Caco-2 (cell line): ENCODE measurements at regions not wholly inside any gene's neighbourhood (a gene's known extent, or its start where the extent isn't known, plus 50 kb on each side); places are given as distances from the start of the nearest gene placed in this dataset.

Experiments used
- BruUV-seq: library from RNA; stranded (reverse); fragments of 400-500 nt; replicated peaks from 2 replicates; lab custom pipeline; 2021; lab: Mats Ljungman, UMichigan
- CTCF ChIA-PET: fragments of 300-600 bp; sonication (Branson Sonifier 250); formaldehyde crosslinking; loops from one replicate; lab custom pipeline; 2022; ENCODE audit warnings: antibody characterized with exemption; lab: Charles Lee
- POLR2A ChIA-PET: fragments of 300-600 bp; sonication (Branson Sonifier 250); formaldehyde crosslinking; loops from one replicate; lab custom pipeline; 2022; ENCODE audit warnings: antibody characterized with exemption; lab: Charles Lee
- DNase-seq, 2 experiments: peaks; one replicate each; pipeline versions ENCODE4 v3.0.0 to v3.0.0-alpha.2; 2020 to 2022
- H3K27me3 ChIP-seq: replicated peaks from 2 replicates; pipeline ENCODE4 v1.6.0; 2011; ENCODE audit warnings: low read length; ENCODE audit not compliant: control insufficient read depth, insufficient read depth
- H3K36me3 ChIP-seq: 2 replicates; pipeline ENCODE4 v1.5.1; 2011; ENCODE audit warnings: low read length; ENCODE audit not compliant: control insufficient read depth, insufficient read depth
- H3K4me1 ChIP-seq: fragments of 250-450 bp; sonication (Bioruptor Pico); 2 replicates; pipeline ENCODE4 v1.5.1; 2020; ENCODE audit warnings: mild to moderate bottlenecking
- H3K4me3 ChIP-seq: 2 replicates; pipeline ENCODE4 v1.5.1; 2011; ENCODE audit warnings: low read depth, mild to moderate bottlenecking, control low read depth, low read length
- H3K9me3 ChIP-seq: fragments of 250-450 bp; sonication (Bioruptor Pico); 2 replicates; pipeline ENCODE4 v1.5.1; 2020; ENCODE audit warnings: mild to moderate bottlenecking, moderate library complexity
- H3K27ac Mint-ChIP-seq: one replicate; pipeline ENCODE4 v1.8.0; 2022; ENCODE audit warnings: mixed read lengths; ENCODE audit not compliant: unreplicated experiment
- H3K27me3 Mint-ChIP-seq: one replicate; pipeline ENCODE4 v1.8.0; 2022; ENCODE audit warnings: mixed read lengths; ENCODE audit not compliant: insufficient read depth, unreplicated experiment
- H3K36me3 Mint-ChIP-seq: one replicate; pipeline ENCODE4 v1.8.0; 2022; ENCODE audit warnings: mild to moderate bottlenecking, mixed read lengths; ENCODE audit not compliant: insufficient read depth, unreplicated experiment
- H3K4me1 Mint-ChIP-seq: one replicate; pipeline ENCODE4 v1.8.0; 2022; ENCODE audit warnings: low read depth, mixed read lengths; ENCODE audit not compliant: unreplicated experiment
- H3K4me3 Mint-ChIP-seq: one replicate; pipeline ENCODE4 v1.8.0; 2022; ENCODE audit warnings: mild to moderate bottlenecking, moderate library complexity, mixed read lengths; ENCODE audit not compliant: unreplicated experiment
- H3K9me3 Mint-ChIP-seq: one replicate; pipeline ENCODE4 v1.8.0; 2022; ENCODE audit warnings: mixed read lengths; ENCODE audit not compliant: unreplicated experiment
- intact Hi-C: fragments of 100-400 bp; cut with micrococcal nuclease; formaldehyde crosslinking; loops from one replicate; pipeline ENCODE4 v1.10.0; 2022; ENCODE audit not compliant: unreplicated experiment
- TF ChIP-seq, protein P1 (sequence below), 2 experiments: fragments of 200-600 bp in 1 of 2; IDR thresholded peaks; 1 replicate in 1 of 2; 2 replicates in 1 of 2; pipeline versions ENCODE4 v1.5.1 to v1.8.0; 2011 to 2022; ENCODE audit warnings: antibody characterized with exemption in 1 of 2, control low read depth in 1 of 2, inconsistent platforms in 1 of 2, low read depth in 1 of 2, low read length in 1 of 2, mild to moderate bottlenecking in 1 of 2, moderate library complexity in 1 of 2; ENCODE audit not compliant: insufficient read depth in 1 of 2, severe bottlenecking in 1 of 2, unreplicated experiment in 1 of 2

GRCh38 chr10:2972216-2972615 lies 95.1 kb upstream of the PFKP start:
- Mint-ChIP-seq H3K4me3 (no peak overlapping the region), H3K27me3 (peaks cover 21% of the 10 kb centered on the region), H3K4me1 (no peaks in the 10 kb centered on the region), H3K27ac (no peak overlapping the region), H3K9me3 (no peaks in the 10 kb centered on the region), H3K36me3 (no peaks in the 10 kb centered on the region)
- no peaks in the 10 kb centered on the region for H3K36me3 ChIP-seq
- TF ChIP-seq, protein P1, sequence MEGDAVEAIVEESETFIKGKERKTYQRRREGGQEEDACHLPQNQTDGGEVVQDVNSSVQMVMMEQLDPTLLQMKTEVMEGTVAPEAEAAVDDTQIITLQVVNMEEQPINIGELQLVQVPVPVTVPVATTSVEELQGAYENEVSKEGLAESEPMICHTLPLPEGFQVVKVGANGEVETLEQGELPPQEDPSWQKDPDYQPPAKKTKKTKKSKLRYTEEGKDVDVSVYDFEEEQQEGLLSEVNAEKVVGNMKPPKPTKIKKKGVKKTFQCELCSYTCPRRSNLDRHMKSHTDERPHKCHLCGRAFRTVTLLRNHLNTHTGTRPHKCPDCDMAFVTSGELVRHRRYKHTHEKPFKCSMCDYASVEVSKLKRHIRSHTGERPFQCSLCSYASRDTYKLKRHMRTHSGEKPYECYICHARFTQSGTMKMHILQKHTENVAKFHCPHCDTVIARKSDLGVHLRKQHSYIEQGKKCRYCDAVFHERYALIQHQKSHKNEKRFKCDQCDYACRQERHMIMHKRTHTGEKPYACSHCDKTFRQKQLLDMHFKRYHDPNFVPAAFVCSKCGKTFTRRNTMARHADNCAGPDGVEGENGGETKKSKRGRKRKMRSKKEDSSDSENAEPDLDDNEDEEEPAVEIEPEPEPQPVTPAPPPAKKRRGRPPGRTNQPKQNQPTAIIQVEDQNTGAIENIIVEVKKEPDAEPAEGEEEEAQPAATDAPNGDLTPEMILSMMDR (IDR thresholded peaks at IDR 0.05; ENCODE audit: insufficient read depth in 1 of 2, low read depth in 1 of 2, low read length in 1 of 2, severe bottlenecking in 1 of 2, unreplicated experiment in 1 of 2) = no peak
- no peaks in the 10 kb centered on the region for H3K27me3 ChIP-seq
- no peak for DNase-seq
- CTCF ChIA-PET = no interaction called here
- H3K4me1 ChIP-seq = no peaks in the 10 kb centered on the region
- BruUV-seq = no TSS peak
- no peaks in the 10 kb centered on the region; the same call in 1 of the 2 replicates for H3K9me3 ChIP-seq
- POLR2A ChIA-PET = no interaction called here
- intact Hi-C loops = loop anchor here (10.0 kb wide), 1 partner anchor 357 kb away; no protein-coding TSS in a partner anchor
- no peak overlapping the region for H3K4me3 ChIP-seq

DNA sequence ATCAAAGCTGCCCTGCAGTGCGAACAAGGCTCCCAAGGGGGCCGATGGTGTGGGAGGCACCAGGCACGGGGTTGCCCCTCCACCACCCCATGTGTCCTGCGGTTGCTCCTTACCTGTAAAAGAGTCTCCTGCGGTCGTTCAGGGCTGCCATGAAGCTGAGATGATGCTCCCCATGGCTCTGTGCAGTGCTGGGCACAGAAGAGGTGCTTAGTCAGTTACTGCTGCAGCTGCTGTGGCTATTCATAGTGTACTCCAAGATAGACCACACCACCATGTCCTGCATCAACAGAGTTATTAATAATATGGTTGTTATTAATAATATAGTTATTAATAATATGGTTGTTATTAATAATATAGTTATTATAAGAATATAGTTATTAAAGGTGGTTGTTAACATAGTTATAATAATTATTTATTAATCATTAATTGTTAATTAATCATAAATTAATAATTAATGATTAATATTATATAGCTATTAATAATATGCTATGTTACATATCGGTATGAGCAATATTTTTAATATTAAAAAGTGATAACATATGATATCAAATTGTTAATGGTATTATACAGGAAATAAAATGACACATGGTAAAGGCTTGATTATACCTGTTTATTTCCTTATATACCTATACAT lies 97.0 kb upstream of the PFKP start:
- Mint-ChIP-seq H3K4me3 (no peak overlapping the region), H3K36me3 (no peaks in the 10 kb centered on the region), H3K4me1 (no peaks in the 10 kb centered on the region), H3K9me3 (no peaks in the 10 kb centered on the region), H3K27me3 (peaks cover 30% of the 10 kb centered on the region), H3K27ac (no peak overlapping the region)
- no TSS peak for BruUV-seq
- no peak for DNase-seq
- POLR2A ChIA-PET = no interaction called here
- no peaks in the 10 kb centered on the region for H3K36me3 ChIP-seq
- H3K4me1 ChIP-seq = no peaks in the 10 kb centered on the region
- intact Hi-C loops = loop anchor here (10.0 kb wide), 1 partner anchor 356 kb away; no protein-coding TSS in a partner anchor
- no peak overlapping the region for H3K4me3 ChIP-seq
- CTCF ChIA-PET = interaction anchor here (0.5 kb wide), 1 partner anchor 47 kb away, joined by 5 read pairs; no protein-coding TSS in a partner anchor
- H3K9me3 ChIP-seq = no peaks in the 10 kb centered on the region; the same call in 1 of the 2 replicates
- H3K27me3 ChIP-seq = no peaks in the 10 kb centered on the region
- TF ChIP-seq, protein P1 (IDR thresholded peaks at IDR 0.05; ENCODE audit: insufficient read depth in 1 of 2, low read depth in 1 of 2, low read length in 1 of 2, severe bottlenecking in 1 of 2, unreplicated experiment in 1 of 2) = no peak

DNA sequence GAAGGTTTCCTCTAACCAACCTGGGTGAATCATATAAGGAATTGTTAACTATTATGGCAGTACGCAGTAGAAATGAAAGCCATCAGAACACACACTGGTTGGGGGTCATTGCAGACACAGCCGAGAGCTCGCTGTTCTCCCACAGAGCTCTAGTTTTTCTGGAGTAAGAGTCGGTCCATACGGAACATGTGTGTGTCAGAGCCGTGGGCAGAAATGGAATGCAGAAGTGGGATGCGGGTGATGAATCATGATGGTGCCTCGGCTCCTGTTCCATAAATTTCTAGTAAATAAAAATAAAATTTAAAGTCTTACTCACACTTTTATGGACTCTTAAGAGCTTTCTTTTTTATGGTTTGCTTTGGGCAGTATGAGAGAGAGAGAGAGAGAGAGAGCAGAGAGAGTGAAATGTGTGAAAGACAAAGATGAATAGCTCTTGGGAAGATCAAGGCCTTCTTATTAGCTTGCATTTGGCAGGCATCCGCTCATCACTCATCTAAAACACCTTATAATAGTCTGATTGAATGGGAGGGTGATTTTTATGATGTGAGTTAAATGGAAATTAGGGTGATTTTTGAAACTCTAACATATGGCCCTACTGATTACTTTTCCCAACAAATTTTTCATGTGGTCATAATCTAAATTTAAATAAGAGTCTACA lies 98.8 kb upstream of the PFKP start:
- Histone ChIP-seq H3K36me3 (no peaks in the 10 kb centered on the region), H3K27me3 (no peaks in the 10 kb centered on the region), H3K4me3 (no peak overlapping the region), H3K9me3 (no peaks in the 10 kb centered on the region), H3K4me1 (no peaks in the 10 kb centered on the region)
- DNase-seq = no peak
- Mint-ChIP-seq H3K27me3 (peaks cover 27% of the 10 kb centered on the region), H3K27ac (no peak overlapping the region), H3K4me1 (no peaks in the 10 kb centered on the region), H3K4me3 (no peak overlapping the region), H3K9me3 (no peaks in the 10 kb centered on the region), H3K36me3 (no peaks in the 10 kb centered on the region)
- POLR2A ChIA-PET = no interaction called here
- TF ChIP-seq, protein P1 (IDR thresholded peaks at IDR 0.05; ENCODE audit: insufficient read depth in 1 of 2, low read depth in 1 of 2, low read length in 1 of 2, severe bottlenecking in 1 of 2, unreplicated experiment in 1 of 2) = no peak
- CTCF ChIA-PET = no interaction called here
- no TSS peak for BruUV-seq
- intact Hi-C loops = no loop called here
